ENCODE measurements at regions not wholly inside any gene's neighbourhood (a gene's known extent, or its start where the extent isn't known, plus 50 kb on each side); places are given as distances from the start of the nearest gene placed in this dataset.

- no peak overlapping the region for H3K27ac ChIP-seq
- TF ChIP-seq CTCF (conservative IDR thresholded peaks at IDR 0.05): no peak
Observed at GRCh38 chr21:15352009-15352408, 287.2 kb upstream of the NRIP1 start.

DNA sequence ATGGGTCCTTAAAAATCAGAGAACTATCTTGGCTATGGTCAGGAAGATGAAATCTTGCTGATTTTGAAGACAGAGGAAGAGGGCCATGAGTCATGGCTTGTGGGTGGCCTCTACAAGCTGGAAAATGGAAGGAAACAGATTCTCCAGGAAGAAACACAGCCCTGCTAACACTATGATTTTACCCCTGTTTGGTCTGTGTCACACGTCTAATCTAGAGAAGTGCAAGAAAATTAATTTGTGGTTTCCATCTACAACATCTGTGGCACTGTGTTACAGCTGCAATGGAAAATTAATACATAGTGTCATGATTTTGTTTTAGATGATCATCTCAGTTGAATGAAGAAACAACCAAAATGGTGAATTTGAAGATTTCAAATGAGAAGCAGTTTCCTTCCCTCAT, 288.7 kb upstream of the NRIP1 start:
- H3K27ac ChIP-seq: no peak overlapping the region
- no peak for TF ChIP-seq CTCF (conservative IDR thresholded peaks at IDR 0.05)

DNA sequence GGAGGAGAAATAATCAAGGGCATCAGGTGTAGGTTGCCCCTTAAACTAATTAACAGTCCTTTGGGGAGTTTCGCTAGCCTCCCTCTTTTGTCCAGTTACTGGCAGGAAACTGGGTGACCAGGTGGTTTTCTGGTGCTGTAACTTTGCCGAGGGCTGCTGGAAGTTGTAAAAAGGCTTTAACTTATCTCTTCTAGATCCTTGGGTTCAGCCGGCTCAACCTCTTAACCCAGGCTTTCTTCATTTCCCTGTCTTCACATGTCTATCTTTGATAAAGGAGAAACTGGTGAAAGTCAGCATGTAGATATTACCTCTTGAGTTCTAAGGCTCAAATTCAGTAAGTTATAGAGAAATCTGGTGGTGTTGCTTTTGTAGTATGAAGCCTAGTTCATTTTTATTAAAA, 289.7 kb upstream of the NRIP1 start:
- no peak overlapping the region for H3K27ac ChIP-seq

DNA sequence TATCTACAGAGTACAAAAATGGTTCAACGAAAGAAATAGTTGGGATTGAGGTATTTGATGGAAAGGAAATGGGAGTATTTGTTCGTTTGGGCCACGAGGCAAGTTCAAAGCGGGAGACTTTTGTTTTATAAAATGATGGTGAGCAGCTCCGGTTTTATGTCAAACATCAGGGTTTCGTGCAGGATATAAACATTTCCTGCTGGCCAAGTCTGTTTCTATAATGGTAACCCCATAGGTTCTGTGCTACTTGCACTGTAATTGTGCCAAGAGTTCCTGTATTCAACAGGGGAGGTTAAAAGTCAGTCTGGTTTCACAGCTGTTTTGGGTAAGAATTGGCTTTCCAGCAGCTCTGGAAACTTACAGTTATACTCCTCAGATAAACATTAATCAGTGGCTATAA, 290.3 kb upstream of the NRIP1 start:
- no peak overlapping the region for H3K27ac ChIP-seq

More for the DNA sequence above, 289.7 kb upstream of the NRIP1 start:
- no peak for TF ChIP-seq CTCF (conservative IDR thresholded peaks at IDR 0.05)

GRCh38 chr21:15359251-15359650, 294.5 kb upstream of the NRIP1 start:
- TF ChIP-seq CTCF (conservative IDR thresholded peaks at IDR 0.05): no peak

More for the DNA sequence above, 290.3 kb upstream of the NRIP1 start:
- no peak for TF ChIP-seq CTCF (conservative IDR thresholded peaks at IDR 0.05)

GRCh38 chr21:15362458-15362857, 297.7 kb upstream of the NRIP1 start:
- H3K27ac ChIP-seq: no peak overlapping the region
- TF ChIP-seq CTCF (conservative IDR thresholded peaks at IDR 0.05): no peak

More at GRCh38 chr21:15359251-15359650, 294.5 kb upstream of the NRIP1 start:
- H3K27ac ChIP-seq: no peak overlapping the region

DNA sequence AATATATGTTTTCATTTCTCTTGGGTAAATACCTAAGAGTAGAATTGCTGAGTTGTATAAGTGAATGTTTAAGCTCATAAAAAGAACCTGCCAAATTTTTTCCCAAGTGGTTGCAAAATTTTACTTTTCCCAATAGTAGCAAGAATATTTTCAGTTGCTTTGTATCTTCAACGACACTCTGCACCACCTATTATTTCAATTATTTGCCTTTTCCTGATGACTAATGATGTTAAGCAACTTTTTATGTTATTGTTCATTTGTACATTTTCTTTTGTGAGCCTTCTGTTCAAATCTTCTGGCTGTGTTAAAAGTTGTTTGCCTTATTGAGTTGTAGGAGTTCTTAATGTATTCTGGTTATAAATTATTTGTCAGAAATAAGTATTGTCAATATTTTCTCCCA, 299.1 kb upstream of the NRIP1 start:
- no peak for TF ChIP-seq CTCF (conservative IDR thresholded peaks at IDR 0.05)
- H3K27ac ChIP-seq: no peak overlapping the region

Measured in VCaP (cell line).